HG03442 (cell line): ENCODE measurements at regions not wholly inside any gene's neighbourhood (a gene's known extent, or its start where the extent isn't known, plus 50 kb on each side); places are given as distances from the start of the nearest gene placed in this dataset.
"Not testable (repeated sequence)": the region's sequence is repeated elsewhere in the genome, so short reads cannot be mapped to it uniquely, and the experiment has no call there.

Experiments used
- ATAC-seq: cut with Tn5 transposase; IDR thresholded peaks from one replicate; pipeline ENCODE4 v1.9.1; 2021; ENCODE audit warnings: mild to moderate bottlenecking, moderate library complexity; ENCODE audit not compliant: unreplicated experiment

DNA sequence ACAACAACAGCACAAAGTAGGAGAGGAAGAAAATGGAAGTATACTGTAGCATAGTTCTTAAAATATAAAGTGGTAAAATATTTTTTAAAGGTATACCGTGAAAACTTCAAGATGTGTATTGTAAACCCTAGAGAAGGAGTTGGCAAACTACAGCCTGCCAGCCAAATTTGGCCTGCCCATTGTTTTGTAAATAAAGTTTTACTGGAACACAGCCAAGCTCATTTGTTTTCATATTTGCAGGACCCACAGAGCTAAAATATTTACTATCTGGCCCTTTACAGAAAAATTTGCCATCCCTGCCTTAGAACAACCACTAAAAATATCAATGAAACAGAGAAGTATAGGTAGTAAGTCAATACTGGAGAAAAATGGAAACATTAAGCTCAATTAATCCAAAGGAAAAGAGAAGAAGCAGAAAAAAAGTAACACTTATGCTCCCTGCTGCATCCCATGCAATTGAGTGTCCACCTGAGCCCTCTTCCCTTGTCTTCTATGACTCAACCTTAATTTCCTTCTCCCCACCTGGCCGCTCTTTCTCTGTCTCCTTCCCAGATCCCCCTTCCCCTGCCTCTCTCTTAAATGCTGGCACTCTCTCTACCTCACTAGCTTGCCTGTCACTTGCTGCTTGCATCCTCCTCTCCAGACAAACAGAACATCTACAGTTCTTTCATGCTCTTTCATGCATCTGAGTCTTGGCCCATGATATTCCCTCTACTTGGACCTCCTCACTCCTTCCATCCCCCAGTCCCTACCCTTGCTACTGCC, 50.6 kb upstream of the FER start:
- ATAC-seq, result no peak

DNA sequence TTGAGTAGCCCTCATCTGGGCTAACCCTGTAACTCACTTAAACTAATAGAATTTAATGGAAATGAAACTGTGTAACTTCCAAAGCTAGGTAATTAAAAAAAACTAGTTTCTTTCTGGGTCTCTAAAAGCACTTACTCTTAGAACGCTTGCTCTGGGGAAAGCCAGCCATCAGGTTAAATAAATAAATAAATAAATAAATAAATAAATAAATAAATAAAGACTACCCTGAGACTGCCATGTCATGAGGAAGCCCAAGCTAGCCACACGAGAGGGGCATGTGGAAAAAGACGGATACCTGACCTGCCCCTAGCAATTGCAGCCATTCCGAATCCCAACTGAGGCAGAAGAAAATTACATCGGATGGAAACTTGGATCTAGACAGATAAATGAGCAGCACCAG, 51.3 kb upstream of the FER start:
- no peak for ATAC-seq

DNA sequence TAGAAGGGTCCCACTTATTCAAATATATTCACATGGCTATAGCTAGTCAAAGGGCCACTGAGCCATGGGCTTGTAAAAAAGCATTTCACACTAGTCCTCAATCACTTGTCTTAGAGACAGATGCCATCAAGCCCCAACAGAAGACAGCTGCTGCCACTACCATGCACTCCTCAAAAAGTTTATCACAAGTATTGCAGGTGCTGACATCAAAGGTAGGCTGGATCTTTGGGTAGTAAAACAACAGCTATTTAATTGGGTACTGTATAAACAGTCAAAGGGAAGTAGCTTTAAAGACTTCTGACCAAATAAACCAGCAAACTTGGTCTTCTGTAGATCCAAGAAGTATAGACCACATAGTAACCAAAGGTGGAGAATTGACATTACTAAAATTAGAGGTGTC, 59.2 kb upstream of the FER start:
- no peak for ATAC-seq

DNA sequence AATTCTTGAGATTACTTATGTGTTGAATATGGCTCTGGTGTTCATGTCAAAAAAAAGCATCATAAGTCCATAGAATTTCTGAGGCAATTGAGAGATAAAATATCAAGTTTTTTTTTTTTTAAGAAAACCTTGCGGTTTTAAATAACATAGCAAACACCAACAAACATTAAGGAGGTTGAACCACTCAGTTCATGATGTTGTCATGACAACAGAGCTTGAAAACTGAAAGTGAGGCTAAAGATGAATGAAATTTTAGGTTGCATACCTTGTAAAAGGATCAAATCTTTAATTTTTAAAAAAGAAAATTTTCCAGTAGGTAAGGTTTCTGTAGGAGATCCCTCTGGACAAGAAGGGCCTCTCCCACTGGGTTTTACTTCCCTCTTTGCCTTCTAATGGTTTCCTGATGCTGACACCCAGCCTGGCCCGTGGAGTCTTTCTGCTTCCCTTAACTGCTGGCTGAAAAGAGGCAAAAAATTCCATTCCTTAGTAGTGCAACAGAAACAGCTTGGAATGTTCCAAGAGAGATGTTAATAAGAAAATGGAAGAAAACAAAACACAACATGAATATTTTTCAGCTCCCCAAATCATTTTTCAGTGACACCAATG, 60.0 kb upstream of the FER start:
- ATAC-seq, result peak; percentile 43

DNA sequence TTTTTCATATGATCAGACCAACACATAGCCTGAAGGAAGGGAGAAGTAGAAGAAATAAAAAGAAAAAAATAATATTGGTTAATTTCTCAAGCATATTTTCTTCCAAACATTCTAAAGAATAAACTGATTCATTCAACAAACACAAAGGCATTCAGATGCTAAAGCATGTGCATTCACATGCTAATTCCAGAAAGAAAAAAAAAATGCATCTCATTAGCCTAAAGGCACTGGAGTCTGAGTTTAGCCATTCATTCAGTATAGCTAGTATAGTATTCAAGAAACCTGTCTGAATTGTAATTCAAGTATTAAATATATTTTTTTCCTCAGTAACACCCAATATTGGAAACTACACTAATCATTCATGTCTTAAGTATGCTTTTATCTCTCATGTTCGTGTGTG, 61.0 kb upstream of the FER start:
- no peak for ATAC-seq

DNA sequence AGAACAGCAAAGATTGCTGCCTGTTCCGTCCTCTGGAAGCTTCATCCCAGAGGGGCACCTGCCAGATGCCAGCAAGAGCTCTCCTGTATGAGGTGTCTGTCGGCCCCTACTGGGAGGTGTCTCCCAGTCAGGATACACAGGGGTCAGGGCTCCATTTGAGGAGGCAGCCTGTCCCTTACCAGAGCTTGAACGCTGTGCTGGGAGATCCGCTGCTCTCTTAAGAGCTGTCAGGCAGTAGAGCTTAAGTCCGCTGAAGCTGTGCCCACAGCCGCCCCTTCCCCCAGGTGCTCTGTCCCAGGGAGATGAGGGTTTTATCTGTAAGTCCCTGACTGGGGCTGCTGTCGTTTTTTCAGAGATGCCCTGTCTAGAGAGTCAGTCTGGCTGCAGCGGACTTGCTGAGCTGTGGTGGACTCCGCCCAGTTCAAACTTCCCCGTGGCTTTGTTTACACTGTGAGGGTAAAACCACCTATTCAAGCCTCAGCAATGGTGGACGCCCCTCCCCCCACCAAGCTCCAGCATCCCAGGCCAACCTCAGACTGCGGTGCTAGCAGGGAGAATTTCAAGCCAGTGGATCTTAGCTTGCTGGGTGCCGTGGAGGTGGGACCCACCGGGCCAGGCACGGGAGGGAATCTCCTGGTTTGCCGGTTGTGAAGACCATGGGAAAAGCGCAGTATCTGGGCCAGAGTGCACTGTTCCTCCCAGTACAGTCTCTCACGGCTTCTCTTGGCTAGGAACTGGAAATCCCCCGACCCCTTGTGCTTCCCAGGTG, 62.1 kb upstream of the FER start:
- ATAC-seq, result not testable (repeated sequence)

DNA sequence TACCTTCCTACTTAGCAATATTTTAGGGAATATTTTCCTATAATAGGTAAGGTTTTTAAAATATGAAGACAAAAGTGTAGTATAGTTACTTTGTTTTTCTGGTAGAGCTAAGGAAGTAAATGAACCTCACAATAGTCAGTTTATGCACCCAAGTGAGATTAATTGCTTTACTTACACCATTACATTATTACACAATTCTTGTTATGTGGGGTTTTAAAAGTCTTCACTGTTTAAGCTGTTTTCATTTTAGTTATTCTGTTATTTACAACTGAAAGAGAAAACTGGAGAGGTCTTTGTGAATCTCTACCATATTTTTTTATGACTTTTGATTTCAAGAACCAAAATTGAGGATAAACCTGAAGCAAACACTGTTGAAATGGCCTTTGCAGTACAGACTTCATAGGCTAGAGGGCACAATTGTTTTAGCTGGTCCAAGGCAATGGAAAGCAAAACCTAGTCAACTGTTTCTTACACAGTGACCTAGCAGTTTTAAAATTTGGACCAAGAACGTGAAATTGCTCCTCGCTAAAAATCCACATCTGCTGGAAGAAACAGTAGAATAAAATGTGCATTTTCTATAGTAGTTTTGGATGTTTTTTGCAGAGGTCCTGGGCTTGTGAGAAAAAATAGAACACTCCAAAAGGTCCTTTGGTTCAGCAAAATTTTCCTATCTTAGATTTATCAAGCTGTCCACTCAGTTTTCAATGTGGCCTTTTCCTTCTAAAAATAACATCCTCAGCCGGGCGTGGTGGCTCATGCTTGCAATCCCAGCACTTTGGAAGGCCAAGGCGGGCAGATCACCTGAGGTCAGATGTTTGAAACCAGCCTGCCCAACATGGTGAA, 66.4 kb upstream of the FER start:
- ATAC-seq, result peak; percentile 96

DNA sequence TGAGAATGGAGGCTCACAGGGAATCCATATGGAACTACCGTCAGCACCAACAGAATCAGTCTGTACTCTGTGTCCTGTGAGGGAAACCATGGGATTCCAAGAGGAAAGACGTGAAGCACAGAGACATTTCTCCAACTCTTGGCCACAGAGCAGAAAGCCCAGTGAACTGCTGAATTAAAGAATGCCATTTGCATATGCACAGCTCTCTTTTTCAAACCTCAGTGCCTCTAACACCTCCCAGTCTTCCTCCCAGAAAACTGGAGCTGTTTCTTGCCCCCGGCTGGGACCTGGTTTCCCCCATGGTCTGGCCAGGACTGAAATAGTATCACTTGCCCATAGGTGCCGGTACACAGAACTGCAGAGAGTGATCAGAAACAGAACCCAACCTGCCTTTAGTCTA, 69.6 kb upstream of the FER start:
- no peak for ATAC-seq

DNA sequence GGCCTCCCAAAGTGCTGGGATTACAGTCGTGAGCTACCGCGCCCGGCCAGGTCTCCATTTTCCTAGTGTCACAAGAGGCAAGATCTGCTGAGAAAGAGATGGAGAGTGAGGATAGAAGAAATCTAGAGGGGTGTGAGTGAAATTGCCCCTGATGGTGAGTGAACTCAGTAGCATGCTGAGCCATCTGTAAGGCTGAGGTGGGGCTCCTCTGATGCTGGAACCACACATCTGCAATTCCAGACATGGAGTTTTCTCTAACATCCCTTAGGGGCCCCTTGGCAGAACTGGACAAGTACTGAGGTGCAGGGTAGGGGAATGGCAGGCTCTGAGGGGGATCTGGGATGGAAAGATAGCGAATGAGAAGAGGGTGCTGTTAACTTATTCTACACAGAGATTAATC, 72.0 kb upstream of the FER start:
- ATAC-seq, result no peak

DNA sequence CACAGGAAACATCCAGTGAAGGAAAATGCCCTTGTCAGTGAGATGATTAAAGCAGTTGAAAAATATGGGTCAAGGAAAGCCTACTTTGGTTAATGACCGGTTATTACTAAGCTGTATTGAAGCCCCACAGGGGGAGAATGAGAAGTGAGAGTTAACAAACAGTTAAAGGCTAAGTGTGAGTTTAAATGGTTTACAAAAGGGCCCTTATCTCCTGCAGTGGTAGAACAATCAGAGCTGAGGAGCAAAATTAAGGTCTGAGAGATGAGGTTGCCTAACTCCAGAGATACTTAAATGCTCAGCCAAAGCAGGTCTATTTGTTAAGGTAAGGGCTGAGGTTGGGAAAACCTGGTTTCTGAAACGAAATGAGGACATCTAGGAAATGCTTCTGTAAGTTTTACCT, 75.1 kb upstream of the FER start:
- ATAC-seq, result no peak

DNA sequence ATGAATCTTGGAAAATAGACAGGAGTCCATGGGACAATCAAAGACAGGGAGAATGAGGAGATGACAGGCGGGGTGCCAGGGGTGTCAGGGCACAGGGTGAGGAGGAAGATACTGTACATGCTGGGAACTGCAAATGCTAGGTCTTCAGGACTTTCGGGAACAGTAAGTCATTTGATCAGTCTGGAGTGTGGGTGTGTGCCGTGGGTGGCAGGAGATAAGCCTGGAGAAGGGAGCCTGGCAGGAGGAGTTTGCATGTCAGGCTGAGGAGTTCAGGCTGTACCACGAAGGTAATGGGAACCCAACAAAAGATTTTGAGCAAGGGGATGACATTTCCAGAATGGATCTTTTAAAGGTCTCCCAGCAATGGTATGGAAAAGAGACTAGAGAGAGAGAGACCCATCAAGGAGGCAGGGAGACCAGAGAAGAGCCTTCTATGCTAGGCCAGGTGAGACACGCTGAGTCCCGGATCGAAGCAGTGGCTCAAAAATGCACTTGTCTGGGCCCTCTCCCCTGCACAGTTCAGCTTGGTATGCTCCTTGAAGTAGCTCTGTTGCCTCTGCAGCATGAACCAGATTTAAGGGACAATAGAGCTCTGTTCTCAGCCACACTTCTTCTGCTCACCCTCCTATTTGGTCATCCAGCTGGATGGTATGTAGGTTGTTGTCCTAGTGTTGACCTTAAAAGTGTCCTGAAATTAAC, 77.0 kb upstream of the FER start:
- ATAC-seq, result no peak

DNA sequence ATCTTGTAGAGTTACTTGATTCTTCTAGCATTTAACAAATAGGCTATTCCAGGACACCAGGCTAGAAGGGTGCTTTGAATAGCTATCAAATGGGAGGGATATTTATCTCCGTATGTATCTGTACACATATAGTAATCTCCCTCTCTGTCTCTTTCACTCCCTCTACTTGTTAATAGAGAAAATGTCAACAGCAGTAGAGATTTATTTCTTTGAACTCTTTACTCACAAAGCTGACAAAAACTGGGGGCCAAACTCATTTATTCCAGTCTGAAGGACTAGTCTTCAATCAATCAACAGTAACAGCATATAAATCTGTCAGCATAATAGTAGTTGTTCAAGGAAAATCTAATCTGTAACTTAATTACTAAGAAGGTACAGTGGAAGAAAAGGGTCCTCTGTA, 78.2 kb upstream of the FER start:
- ATAC-seq, result no peak

DNA sequence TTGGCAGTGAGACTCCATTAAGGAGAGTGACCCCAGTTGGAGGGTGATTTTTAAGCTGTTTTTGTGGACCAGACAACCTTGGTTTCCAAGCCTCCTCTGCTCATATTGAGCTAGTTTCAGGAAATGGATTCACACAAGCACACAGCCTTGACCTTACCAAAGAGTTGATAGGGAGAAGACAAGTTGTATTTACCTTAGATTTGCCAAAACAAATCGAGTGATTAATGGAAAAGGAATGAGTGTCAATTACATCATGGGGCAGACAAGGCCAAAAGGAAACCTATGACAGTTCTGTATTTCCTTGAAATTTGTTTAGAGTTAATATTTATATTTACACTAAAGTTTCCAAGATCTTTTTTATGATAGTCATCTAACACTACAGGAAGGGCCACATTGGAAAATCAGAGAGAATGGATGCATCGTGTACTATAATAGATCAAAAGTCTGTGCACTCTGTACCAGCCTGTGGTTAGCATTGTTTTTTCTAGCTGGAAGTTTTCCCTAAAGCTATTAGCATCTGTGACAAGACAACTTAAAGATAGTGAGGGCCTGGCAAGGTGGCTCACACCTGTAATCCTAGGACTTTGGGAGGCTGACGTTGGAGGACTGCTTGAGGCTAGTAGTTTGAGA, 86.0 kb upstream of the FER start:
- no peak for ATAC-seq

DNA sequence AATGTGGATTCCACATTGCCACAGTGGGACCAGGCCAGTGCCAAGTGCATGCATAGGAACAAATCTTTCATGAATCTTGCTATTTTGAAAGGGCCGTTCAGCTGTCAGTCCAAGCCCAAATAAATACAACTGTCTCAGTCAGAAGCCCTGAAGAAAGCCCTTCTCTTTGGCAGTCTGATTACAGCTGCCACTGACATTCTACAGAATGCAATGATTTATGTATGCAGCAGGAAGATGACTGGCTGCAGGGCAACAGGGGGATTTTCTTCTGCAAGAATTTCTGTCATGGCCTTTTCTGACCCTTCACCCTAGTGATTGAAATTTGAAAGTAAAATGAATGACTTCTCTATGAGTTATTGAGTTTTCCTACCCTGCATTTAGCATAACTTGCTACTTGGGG, 86.7 kb upstream of the FER start:
- no peak for ATAC-seq

DNA sequence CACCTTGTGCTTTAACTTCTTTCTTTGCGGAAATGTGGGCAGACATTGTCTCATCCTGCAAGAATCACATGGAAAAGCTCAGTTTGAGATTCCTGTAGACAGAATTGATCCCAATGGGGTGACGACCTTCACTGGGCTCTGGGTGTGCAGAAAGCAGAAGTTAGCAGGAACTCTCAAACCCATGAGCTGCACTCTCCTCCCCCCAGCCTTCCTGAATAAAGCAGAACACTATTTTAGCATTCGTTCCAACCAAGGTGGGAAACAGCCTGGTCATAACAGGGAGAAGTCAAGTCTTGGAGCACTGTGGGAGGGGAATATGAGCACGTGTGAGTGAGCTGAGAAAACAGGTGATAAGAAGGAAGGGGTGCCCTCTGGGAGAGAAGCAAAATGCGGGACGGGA, 87.4 kb upstream of the FER start:
- no peak for ATAC-seq

DNA sequence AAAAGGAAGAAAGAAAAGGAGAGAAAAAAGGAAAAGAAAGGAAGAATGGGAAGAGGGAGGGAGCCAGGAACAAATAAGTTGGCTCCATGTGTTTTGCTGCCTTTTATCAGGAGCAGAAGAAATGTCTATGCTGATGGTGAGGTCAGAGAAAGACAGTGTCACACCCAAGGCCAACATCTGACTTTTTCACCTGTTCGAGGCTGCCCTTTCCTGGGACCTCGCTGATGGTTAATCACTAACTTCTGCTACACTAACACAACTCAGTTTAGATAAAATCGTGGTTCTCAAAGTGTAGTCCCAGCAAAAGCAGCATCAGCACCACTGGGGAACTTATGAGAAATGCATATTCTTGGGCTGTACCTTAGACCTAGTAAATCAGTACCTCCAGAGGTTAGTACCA, 88.2 kb upstream of the FER start:
- no peak for ATAC-seq

DNA sequence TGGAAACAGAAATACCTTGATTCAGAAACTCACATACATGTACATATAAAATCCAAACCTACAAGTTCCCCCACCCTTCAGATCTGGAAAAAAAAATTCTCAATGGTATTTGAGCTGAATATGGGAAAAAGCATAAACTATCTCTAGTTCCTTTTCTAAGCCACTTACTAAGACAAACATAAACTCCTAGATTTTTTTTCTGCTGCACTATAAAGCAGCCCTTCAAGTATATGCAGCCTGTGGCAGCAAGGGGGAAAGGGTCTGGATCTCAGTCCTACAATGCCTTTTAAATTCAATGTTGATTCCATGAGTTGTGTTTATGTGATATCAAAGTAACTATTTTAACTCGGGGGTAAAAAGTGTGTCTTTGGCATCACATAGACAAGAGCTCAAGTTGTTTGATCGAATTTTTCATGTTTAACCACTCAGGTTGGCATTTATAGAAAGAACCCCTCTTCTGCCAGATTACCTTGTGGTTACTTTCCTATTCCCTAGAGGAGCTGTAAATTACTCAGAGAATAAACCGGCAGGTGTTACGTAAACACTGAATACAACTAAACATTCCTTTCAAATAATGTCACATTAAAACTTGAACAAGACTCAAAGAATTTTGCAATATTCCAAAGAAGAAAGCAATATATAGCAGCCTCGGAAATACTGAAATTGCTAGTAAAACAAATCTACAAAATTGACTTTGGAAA, 91.8 kb upstream of the FER start:
- ATAC-seq, result no peak

DNA sequence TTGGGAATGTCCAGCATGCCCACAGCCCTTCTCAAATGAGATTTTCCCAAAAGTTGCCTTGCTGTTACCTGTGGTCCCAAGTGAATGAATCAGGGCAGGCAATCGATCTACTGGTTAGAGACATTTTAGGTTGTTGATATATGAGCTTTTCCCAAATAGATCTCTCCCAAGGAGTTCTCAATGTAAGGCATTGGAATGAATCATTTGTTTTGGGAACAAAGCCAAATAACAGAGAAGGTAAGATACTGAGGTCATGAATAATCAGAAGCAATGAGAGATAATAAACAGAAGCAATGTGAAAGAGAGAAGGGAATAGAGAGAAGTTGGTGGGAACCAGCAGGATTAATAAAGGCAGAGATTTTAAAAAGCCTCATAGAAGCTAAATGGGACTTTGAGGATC, 93.6 kb upstream of the FER start:
- ATAC-seq, result no peak

DNA sequence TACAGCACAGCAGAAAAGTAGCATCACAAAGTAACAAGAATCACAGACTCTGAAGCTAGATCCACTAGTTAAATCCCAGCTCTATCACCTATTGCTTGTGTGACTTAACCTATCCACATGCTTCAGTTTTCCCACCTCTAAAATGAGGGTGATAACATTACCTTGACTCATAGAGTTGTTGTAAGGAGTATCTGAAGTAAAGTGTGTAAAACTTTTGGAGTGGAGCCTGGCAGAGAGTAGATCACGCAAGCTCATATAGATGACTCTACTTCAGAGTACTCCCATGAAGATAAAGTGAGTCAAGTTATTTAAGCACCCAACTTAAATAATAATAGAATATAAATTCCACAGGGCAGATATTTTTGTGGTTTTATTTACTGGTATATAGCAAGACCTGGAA, 94.5 kb upstream of the FER start:
- ATAC-seq, result no peak

DNA sequence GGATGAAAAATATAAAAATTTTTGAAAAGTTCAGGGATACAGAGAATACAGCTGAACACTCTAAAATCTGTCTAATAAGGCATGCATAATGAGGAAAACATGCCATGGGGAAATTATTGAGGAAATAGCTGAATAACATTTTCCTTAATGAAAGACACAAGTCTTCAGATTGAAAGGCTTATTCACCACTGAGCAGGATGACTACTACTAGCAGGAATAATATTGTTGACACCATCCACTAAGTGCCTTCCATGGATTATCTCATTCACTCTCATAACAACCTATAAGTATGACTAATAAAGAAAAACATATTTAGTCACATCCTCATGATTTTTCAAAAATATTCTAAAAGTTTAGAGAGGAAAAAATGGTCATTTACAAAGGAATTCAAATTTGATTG, 96.7 kb upstream of the FER start:
- no peak for ATAC-seq
